K562 (cell line): ENCODE measurements at regions not wholly inside any gene's neighbourhood (a gene's known extent, or its start where the extent isn't known, plus 50 kb on each side); places are given as distances from the start of the nearest gene placed in this dataset.

Source experiments
- ATAC-seq: fragments of 200-7000 bp; cut with Tn5 transposase; 3 replicates; pipeline ENCODE4 v1.9.1; 2020; ENCODE audit warnings: moderate library complexity
- BruUV-seq: library from RNA; stranded (reverse); fragments of 400-500 nt; replicated peaks from 2 replicates; lab custom pipeline; 2021; lab: Mats Ljungman, UMichigan
- CTCF ChIA-PET: fragments of 300-600 bp; formaldehyde crosslinking; extraction: SDS; loops from one replicate; lab custom pipeline; 2021; ENCODE audit warnings: low intra/inter-chr PET ratio; lab: Yijun Ruan, JAX
- POLR2A ChIA-PET: fragments of 300-600, 350-650 bp; sonication (Branson Sonifier 250); formaldehyde crosslinking; extraction: SDS; loops from one replicate; lab custom pipeline; 2021; ENCODE audit warnings: antibody characterized with exemption, inconsistent platforms; lab: Yijun Ruan, JAX
- DNase-seq, 4 experiments: peaks; one replicate each; pipeline versions ENCODE4 v3.0.0 to v3.0.0-alpha.2; 2011 to 2018; ENCODE audit warnings: low spot score in 3 of 4, mixed read lengths in 3 of 4; ENCODE audit errors: extremely low read depth in 1 of 4
- FAIRE-seq: peaks from 2 replicates; lab custom pipeline; 2011; peaks lifted over from hg19 to GRCh38; lab: Jason Lieb, UNC
- H2AFZ ChIP-seq: 2 replicates; pipeline ENCODE4 v1.6.0; 2011; ENCODE audit warnings: low read depth, low read length, control low read depth, inconsistent platforms
- H3K27ac ChIP-seq: fragments of 200-600 bp; 3 replicates; pipeline ENCODE4 v1.8.0; 2011; ENCODE audit warnings: low read depth, mild to moderate bottlenecking, control low read depth, inconsistent platforms, low read length, moderate library complexity, mixed read lengths; ENCODE audit errors: extremely low read depth
- H3K27me3 ChIP-seq, 2 experiments: fragments of 300-600 bp in 1 of 2; 2 replicates in 1 of 2; 3 replicates in 1 of 2; pipeline versions ENCODE4 v1.6.0 to v1.8.0; 2011; ENCODE audit warnings: inconsistent platforms in 2 of 2, low read length in 2 of 2, mild to moderate bottlenecking in 1 of 2, mixed read lengths in 1 of 2, moderate library complexity in 1 of 2; ENCODE audit not compliant: control insufficient read depth in 2 of 2, insufficient read depth in 2 of 2
- H3K36me3 ChIP-seq: fragments of 300-600 bp; 3 replicates; pipeline ENCODE4 v1.8.0; 2011; ENCODE audit warnings: mild to moderate bottlenecking, low read length, inconsistent platforms; ENCODE audit not compliant: control insufficient read depth, insufficient read depth
- H3K4me1 ChIP-seq, 2 experiments: fragments of 200-600 bp in 1 of 2; replicated peaks in 1 of 2; 2 replicates in 1 of 2; 3 replicates in 1 of 2; pipeline versions ENCODE4 v1.5.1 to v1.8.0; 2011; ENCODE audit warnings: inconsistent platforms in 2 of 2, low read length in 2 of 2, mild to moderate bottlenecking in 1 of 2, mixed read lengths in 1 of 2, moderate library complexity in 1 of 2; ENCODE audit not compliant: control insufficient read depth in 2 of 2, insufficient read depth in 2 of 2
- H3K4me2 ChIP-seq: 2 replicates; pipeline ENCODE4 v1.6.1; 2011; ENCODE audit warnings: low read length, control low read depth, inconsistent platforms, mixed read lengths; ENCODE audit not compliant: insufficient read depth
- H3K4me3 ChIP-seq: fragments of 200-600 bp; sonication (generic), shearing (Covaris generic); 2 replicates; pipeline ENCODE4 v1.5.1; 2016; ENCODE audit warnings: control low read depth, inconsistent platforms
- H3K79me2 ChIP-seq: fragments of 200-600 bp; 3 replicates; pipeline ENCODE4 v1.8.0; 2011; ENCODE audit warnings: low read length, inconsistent platforms; ENCODE audit not compliant: control insufficient read depth, insufficient read depth
- H3K9ac ChIP-seq, 2 experiments: 2 replicates each; pipeline versions ENCODE4 v1.6.0 to v1.6.1; 2011; ENCODE audit warnings: low read depth in 2 of 2, low read length in 2 of 2, control low read depth in 1 of 2, inconsistent platforms in 1 of 2, mild to moderate bottlenecking in 1 of 2, mixed read lengths in 1 of 2; ENCODE audit not compliant: insufficient read depth in 1 of 2
- H3K9me1 ChIP-seq: one replicate; pipeline ENCODE4 v1.6.0; 2011; ENCODE audit warnings: inconsistent platforms, mild to moderate bottlenecking, low read length, moderate library complexity; ENCODE audit not compliant: control insufficient read depth, insufficient read depth
- H3K9me3 ChIP-seq: replicated peaks from 2 replicates; pipeline ENCODE4 v1.5.1; 2011; ENCODE audit warnings: low read depth, low read length, inconsistent platforms; ENCODE audit not compliant: control insufficient read depth, insufficient read depth
- H4K20me1 ChIP-seq: replicated peaks from 2 replicates; pipeline ENCODE4 v1.6.1; 2011; ENCODE audit warnings: low read length, inconsistent platforms, mixed read lengths; ENCODE audit not compliant: control insufficient read depth, insufficient read depth
- PRPF4 ChIP-seq: fragments of 200-400 bp; formaldehyde crosslinking; IDR thresholded peaks from one replicate; pipeline ENCODE4 v1.6.1; 2017; ENCODE audit warnings: low read length, low read depth, mild to moderate bottlenecking; ENCODE audit not compliant: insufficient read depth, poor library complexity, severe bottlenecking
- TCF7 ChIP-seq: sonication (generic); IDR thresholded peaks from 2 replicates; pipeline ENCODE4 v1.6.1; 2016; ENCODE audit warnings: antibody characterized with exemption, borderline replicate concordance
- WGBS: fragments of 100-300 bp; shearing (Covaris generic); methylation state at CpG from one replicate; pipeline ENCODE4 v1.1.6; 2016; ENCODE audit warnings: low coverage, mixed read lengths; ENCODE audit not compliant: insufficient coverage; ENCODE audit errors: missing lambda C conversion rate; 5-methylcytosine and 5-hydroxymethylcytosine counted together
- in situ Hi-C: fragments of 300-500 bp; cut with MboI; formaldehyde crosslinking; loops from 4 replicates; pipeline ENCODE4 v1.15.0; 2018; ENCODE audit warnings: inconsistent platforms, mixed read lengths
- intact Hi-C: fragments of 100-400 bp; cut with micrococcal nuclease; formaldehyde crosslinking; loops from 2 replicates; pipeline ENCODE4 v1.14.2; 2022
- TF ChIP-seq, protein P1 (sequence below): fragments of 450-650 bp; IDR thresholded peaks from 2 replicates; pipeline ENCODE4 v1.6.1; 2014; ENCODE audit warnings: low read depth, mild to moderate bottlenecking, moderate library complexity, borderline replicate concordance
- TF ChIP-seq, protein P2 (sequence below): fragments of 200-800 bp; sonication (Bioruptor generic); IDR thresholded peaks from 2 replicates; pipeline ENCODE4 v1.6.1; 2017; ENCODE audit warnings: missing genetic modification characterization, missing compliant biosample characterization

DNA sequence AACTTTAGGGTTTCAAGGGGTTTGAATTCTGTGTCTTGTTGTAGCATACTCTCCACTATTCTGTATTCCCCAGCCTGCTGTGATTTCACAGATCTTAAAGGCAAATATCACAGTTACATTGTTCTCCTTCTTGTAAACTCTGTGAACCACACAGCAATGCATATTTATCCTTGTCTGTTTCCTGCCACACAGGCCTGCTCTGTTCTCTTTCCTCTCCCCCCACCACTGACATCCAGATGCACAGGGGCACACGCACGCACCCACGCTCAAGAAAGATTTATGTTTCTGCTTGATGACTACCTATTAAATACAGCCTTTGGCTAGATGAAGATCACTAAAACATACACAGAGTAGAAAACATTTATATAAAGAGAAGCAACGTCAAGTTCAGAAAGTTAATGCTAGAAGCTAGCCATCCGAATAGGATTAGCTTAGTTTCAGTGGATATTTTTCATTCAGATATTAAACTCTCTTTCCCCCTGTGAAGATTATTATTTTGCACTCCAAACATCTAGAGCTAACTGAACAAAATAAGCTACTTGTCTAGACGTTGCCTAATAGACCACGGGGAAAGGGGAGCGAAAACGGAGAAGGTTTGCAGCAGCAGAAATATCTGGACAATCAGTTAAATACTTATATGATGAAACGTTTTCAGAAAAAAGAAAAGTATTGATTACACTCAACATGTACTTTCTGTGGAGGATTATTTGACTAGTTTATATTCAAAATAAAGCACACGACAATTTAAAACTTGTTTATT is 193.1 kb upstream of the SEMA3C start:
- H4K20me1 ChIP-seq, result no peaks in the 10 kb centered on the region
- ATAC-seq, result no peak
- BruUV-seq, result no TSS peak
- POLR2A ChIA-PET, result no interaction called here
- H2AFZ ChIP-seq, result no peak overlapping the region
- no peaks in the 10 kb centered on the region for H3K9me3 ChIP-seq
- H3K36me3 ChIP-seq, result no peaks in the 10 kb centered on the region
- in situ Hi-C loops (no loop called here), intact Hi-C loops (no loop called here)
- CTCF ChIA-PET, result no interaction called here
- no peak overlapping the region for H3K4me3 ChIP-seq
- WGBS, result 8% methylated on average over 11 of the region's 11 CpGs
- FAIRE-seq, result no peak
- TF ChIP-seq, protein P1, sequence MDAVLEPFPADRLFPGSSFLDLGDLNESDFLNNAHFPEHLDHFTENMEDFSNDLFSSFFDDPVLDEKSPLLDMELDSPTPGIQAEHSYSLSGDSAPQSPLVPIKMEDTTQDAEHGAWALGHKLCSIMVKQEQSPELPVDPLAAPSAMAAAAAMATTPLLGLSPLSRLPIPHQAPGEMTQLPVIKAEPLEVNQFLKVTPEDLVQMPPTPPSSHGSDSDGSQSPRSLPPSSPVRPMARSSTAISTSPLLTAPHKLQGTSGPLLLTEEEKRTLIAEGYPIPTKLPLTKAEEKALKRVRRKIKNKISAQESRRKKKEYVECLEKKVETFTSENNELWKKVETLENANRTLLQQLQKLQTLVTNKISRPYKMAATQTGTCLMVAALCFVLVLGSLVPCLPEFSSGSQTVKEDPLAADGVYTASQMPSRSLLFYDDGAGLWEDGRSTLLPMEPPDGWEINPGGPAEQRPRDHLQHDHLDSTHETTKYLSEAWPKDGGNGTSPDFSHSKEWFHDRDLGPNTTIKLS, result no peak
- TF ChIP-seq, protein P2, sequence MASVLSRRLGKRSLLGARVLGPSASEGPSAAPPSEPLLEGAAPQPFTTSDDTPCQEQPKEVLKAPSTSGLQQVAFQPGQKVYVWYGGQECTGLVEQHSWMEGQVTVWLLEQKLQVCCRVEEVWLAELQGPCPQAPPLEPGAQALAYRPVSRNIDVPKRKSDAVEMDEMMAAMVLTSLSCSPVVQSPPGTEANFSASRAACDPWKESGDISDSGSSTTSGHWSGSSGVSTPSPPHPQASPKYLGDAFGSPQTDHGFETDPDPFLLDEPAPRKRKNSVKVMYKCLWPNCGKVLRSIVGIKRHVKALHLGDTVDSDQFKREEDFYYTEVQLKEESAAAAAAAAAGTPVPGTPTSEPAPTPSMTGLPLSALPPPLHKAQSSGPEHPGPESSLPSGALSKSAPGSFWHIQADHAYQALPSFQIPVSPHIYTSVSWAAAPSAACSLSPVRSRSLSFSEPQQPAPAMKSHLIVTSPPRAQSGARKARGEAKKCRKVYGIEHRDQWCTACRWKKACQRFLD (CRISPR knock-in tag), result no peak
- TF ChIP-seq PRPF4, result no peak
- no peak for TF ChIP-seq TCF7
- H3K27ac ChIP-seq, result no peak overlapping the region
- H3K79me2 ChIP-seq, result no peaks in the 10 kb centered on the region
- H3K27me3 ChIP-seq, result no peaks in the 10 kb centered on the region
- DNase-seq, result no peak
- no peaks in the 10 kb centered on the region for H3K4me1 ChIP-seq
- no peak overlapping the region for H3K4me2 ChIP-seq
- no peaks in the 10 kb centered on the region for H3K9me1 ChIP-seq
- H3K9ac ChIP-seq, result no peak overlapping the region
